Smooth muscle cell (in vitro differentiated cells): ENCODE measurements at regions not wholly inside any gene's neighbourhood (a gene's known extent, or its start where the extent isn't known, plus 50 kb on each side); places are given as distances from the start of the nearest gene placed in this dataset.

Source experiments
- DNase-seq: peaks from one replicate; lab custom pipeline; 2025; ENCODE audit not compliant: unreplicated experiment; lab: John Stamatoyannopoulos, UW
- H2AFZ ChIP-seq: fragments of 200-600 bp; sonication (generic); 2 replicates; pipeline ENCODE4 v1.6.0; 2016; ENCODE audit warnings: antibody characterized with exemption, low read depth, mild to moderate bottlenecking
- H3F3A ChIP-seq: fragments of 200-600 bp; sonication (generic); 2 replicates; pipeline ENCODE4 v1.6.0; 2017; ENCODE audit warnings: antibody characterized with exemption, low read depth
- H3K27ac ChIP-seq: fragments of 200-600 bp; sonication (generic); 2 replicates; pipeline ENCODE4 v1.5.1; 2016; ENCODE audit warnings: low read depth, mild to moderate bottlenecking
- H3K27me3 ChIP-seq: fragments of 200-600 bp; sonication (generic); 2 replicates; pipeline ENCODE4 v1.6.1; 2016; ENCODE audit warnings: low read depth, mild to moderate bottlenecking
- H3K36me3 ChIP-seq: fragments of 200-600 bp; sonication (generic); 2 replicates; pipeline ENCODE4 v1.5.1; 2016; ENCODE audit warnings: low read depth
- H3K4me1 ChIP-seq: fragments of 200-600 bp; sonication (generic); 2 replicates; pipeline ENCODE4 v1.5.1; 2016; ENCODE audit warnings: low read depth
- H3K4me2 ChIP-seq: fragments of 200-600 bp; sonication (generic); 2 replicates; pipeline ENCODE4 v1.6.0; 2016; ENCODE audit warnings: mild to moderate bottlenecking
- H3K4me3 ChIP-seq: fragments of 200-600 bp; sonication (generic); 2 replicates; pipeline ENCODE4 v1.5.1; 2016; ENCODE audit warnings: mild to moderate bottlenecking
- H3K79me2 ChIP-seq: fragments of 200-600 bp; sonication (generic); 2 replicates; pipeline ENCODE4 v1.6.0; 2016; ENCODE audit warnings: low read depth, mild to moderate bottlenecking
- H3K9ac ChIP-seq: fragments of 200-600 bp; sonication (generic); 2 replicates; pipeline ENCODE4 v1.6.0; 2016; ENCODE audit warnings: low read depth
- H3K9me3 ChIP-seq: fragments of 200-600 bp; sonication (generic); replicated peaks from 2 replicates; pipeline ENCODE4 v1.5.1; 2016; ENCODE audit warnings: low read depth
- H4K20me1 ChIP-seq: fragments of 200-600 bp; sonication (generic); 2 replicates; pipeline ENCODE4 v1.6.0; 2016; ENCODE audit warnings: low read depth
- CTCF ChIP-seq: fragments of 200-600 bp; sonication (generic); IDR thresholded peaks from 2 replicates; pipeline ENCODE4 v1.5.1; 2017; ENCODE audit warnings: borderline replicate concordance, mild to moderate bottlenecking, antibody characterized with exemption; ENCODE audit not compliant: insufficient read depth, poor library complexity, severe bottlenecking
- WGBS: methylation state at CpG from one replicate; pipeline ENCODE4 v1.1.7; 2016; ENCODE audit warnings: low lambda C conversion rate; 5-methylcytosine and 5-hydroxymethylcytosine counted together

GRCh38 chr12:3352230-3352629 lies 138.8 kb upstream of the PRMT8 start:
- Histone ChIP-seq H3K27me3 (peaks cover 66% of the 10 kb centered on the region), H2AFZ (no peak overlapping the region), H3K4me1 (no peaks in the 10 kb centered on the region), H3K36me3 (no peaks in the 10 kb centered on the region), H3K4me3 (no peak overlapping the region), H3K27ac (no peak overlapping the region), H3K79me2 (no peaks in the 10 kb centered on the region), H3K9me3 (no peaks in the 10 kb centered on the region), H3K9ac (no peak overlapping the region), H3K4me2 (no peak overlapping the region), H4K20me1 (no peaks in the 10 kb centered on the region), H3F3A (no peaks in the 10 kb centered on the region)
- TF ChIP-seq CTCF: no peak
- no peak for DNase-seq
- WGBS: 85% methylated on average over 6 of the region's 6 CpGs

DNA sequence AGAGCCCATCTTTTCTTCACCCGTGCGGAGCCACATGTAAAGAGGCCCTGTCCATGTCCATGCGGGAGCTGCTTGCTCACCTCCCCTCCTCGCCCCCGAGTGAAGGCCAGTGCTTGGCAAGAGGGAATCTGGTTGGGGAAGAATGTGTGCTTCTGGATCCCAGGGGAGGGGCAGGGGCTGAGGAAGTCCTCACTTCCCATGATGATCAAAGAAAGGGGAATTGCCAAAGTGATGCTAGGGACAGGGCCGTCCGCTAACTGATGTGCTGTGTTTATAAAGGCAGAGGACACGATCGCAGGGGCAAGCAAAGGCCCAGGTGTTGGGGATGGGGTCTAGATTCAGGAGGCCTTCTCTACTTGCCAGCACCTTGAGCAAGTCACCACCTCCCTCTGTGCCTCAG lies 137.4 kb upstream of the PRMT8 start:
- Histone ChIP-seq H3K4me1 (no peaks in the 10 kb centered on the region), H3K4me2 (no peak overlapping the region), H3K9ac (no peak overlapping the region), H4K20me1 (no peaks in the 10 kb centered on the region), H3K27ac (no peak overlapping the region), H3K9me3 (no peaks in the 10 kb centered on the region), H3K36me3 (no peaks in the 10 kb centered on the region), H2AFZ (no peak overlapping the region), H3F3A (no peaks in the 10 kb centered on the region), H3K79me2 (no peaks in the 10 kb centered on the region), H3K4me3 (no peak overlapping the region), H3K27me3 (peaks cover 57% of the 10 kb centered on the region)
- 94% methylated on average over 9 of the region's 9 CpGs for WGBS
- no peak for DNase-seq
- no peak for TF ChIP-seq CTCF

- Histone ChIP-seq H3K27me3 (peaks cover 52% of the 10 kb centered on the region), H3K79me2 (no peaks in the 10 kb centered on the region), H3K27ac (no peak overlapping the region), H2AFZ (no peak overlapping the region), H4K20me1 (no peaks in the 10 kb centered on the region), H3K9ac (no peak overlapping the region), H3K4me3 (no peak overlapping the region), H3K36me3 (no peaks in the 10 kb centered on the region), H3K9me3 (no peaks in the 10 kb centered on the region), H3K4me1 (no peaks in the 10 kb centered on the region), H3K4me2 (no peak overlapping the region), H3F3A (no peaks in the 10 kb centered on the region)
- DNase-seq: no peak
- WGBS: 86% methylated on average over 3 of the region's 3 CpGs
- no peak for TF ChIP-seq CTCF
Measured at GRCh38 chr12:3354586-3354985, 136.4 kb upstream of the PRMT8 start.

DNA sequence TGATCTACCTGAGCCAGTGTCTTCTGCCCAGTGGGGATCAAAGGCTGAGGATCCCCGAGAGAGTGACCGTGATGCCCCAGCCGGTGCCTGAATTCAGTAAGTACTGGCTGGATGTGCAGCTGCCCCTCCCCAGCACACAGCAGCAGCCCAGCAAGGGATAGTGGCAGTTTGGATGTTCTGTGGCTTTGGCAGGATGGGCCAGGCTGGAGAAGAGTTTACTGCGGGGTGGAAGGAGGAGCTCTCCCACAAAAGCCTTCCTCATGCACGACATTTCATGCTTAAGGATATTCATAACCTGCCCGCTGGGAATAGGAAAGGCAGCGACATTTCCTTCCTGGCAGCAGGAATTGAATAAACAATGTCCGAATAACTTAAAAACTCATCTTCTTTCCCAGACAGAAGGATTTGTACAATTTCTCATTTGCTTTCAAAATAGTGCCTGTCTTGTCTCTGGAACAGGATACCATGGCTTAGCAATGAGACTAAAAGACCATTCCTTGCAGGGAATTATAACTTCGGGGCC lies 135.6 kb upstream of the PRMT8 start:
- no peak for DNase-seq
- Histone ChIP-seq H3K79me2 (no peaks in the 10 kb centered on the region), H4K20me1 (no peaks in the 10 kb centered on the region), H3K27ac (no peak overlapping the region), H3K27me3 (peaks cover 51% of the 10 kb centered on the region), H3K9me3 (no peaks in the 10 kb centered on the region), H3K9ac (no peak overlapping the region), H3K4me3 (no peak overlapping the region), H3K36me3 (no peaks in the 10 kb centered on the region), H2AFZ (no peak overlapping the region), H3K4me2 (no peak overlapping the region), H3F3A (no peaks in the 10 kb centered on the region), H3K4me1 (no peaks in the 10 kb centered on the region)
- 77% methylated on average over 9 of the region's 9 CpGs for WGBS
- no peak for TF ChIP-seq CTCF
